ENCODE measurements at regions not wholly inside any gene's neighbourhood (a gene's known extent, or its start where the extent isn't known, plus 50 kb on each side); places are given as distances from the start of the nearest gene placed in this dataset.

- TF ChIP-seq CTCF (conservative IDR thresholded peaks at IDR 0.05) (no peak), ZFX (IDR thresholded peaks at IDR 0.05) (no peak)
These were observed 851.6 kb upstream of the SOX9 start for GRCh38 chr17:71269201-71269600.
